Duodenal mucosa (tissue), 2 donors: ENCODE measurements at regions not wholly inside any gene's neighbourhood (a gene's known extent, or its start where the extent isn't known, plus 50 kb on each side); places are given as distances from the start of the nearest gene placed in this dataset.

ENCODE experiments used
- H3K27ac ChIP-seq: one replicate; pipeline ENCODE4 v1.7.0; 2013; ENCODE audit warnings: low read depth, low read length
- H3K27me3 ChIP-seq, 2 donors: one replicate each; pipeline ENCODE4 v1.7.0; 2013; ENCODE audit warnings: low read length in 2 of 2, control low read depth in 1 of 2; ENCODE audit not compliant: insufficient read depth in 2 of 2, control insufficient read depth in 1 of 2
- H3K36me3 ChIP-seq, 2 donors: one replicate each; pipeline ENCODE4 v1.7.0; 2013; ENCODE audit warnings: low read length in 2 of 2, control low read depth in 1 of 2; ENCODE audit not compliant: insufficient read depth in 2 of 2, control insufficient read depth in 1 of 2
- H3K4me1 ChIP-seq, 2 donors: one replicate each; pipeline ENCODE4 v1.7.0; 2013; ENCODE audit warnings: low read length in 2 of 2, control low read depth in 1 of 2; ENCODE audit not compliant: insufficient read depth in 2 of 2, control insufficient read depth in 1 of 2
- H3K4me3 ChIP-seq, 2 donors: one replicate each; pipeline ENCODE4 v1.7.0; 2013; ENCODE audit warnings: low read length in 2 of 2, low read depth in 1 of 2
- H3K9ac ChIP-seq, 2 donors: one replicate each; pipeline ENCODE4 v1.7.0; 2013; ENCODE audit warnings: low read length in 2 of 2, low read depth in 1 of 2
- H3K9me3 ChIP-seq, 2 donors: one replicate each; pipeline ENCODE4 v1.7.0; 2013; ENCODE audit warnings: low read length in 2 of 2, control low read depth in 1 of 2; ENCODE audit not compliant: control insufficient read depth in 1 of 2

DNA sequence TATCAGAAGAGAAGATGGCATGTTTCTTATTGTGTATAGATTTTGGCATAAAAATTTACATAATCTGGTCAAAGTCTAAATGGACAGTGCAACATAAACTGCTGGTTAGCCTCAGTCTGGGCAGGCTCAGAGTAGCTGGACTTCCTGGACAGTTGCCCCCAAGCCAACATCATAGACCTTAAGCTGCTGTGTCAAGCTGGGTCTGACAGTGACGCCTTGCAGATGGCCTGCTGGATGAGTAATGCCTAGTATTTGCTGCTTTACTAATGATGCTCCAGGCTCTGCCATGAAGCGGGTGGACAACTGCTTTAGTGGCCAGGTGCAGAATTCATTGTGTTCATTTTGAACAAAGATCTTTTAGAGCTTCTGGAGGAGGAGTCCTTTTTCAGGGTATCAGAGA is 603.7 kb upstream of the ZEB2 start:
- Histone ChIP-seq H3K4me1 (no peaks in the 10 kb centered on the region), H3K27ac (no peak overlapping the region), H3K27me3 (no peaks in the 10 kb centered on the region), H3K36me3 (no peaks in the 10 kb centered on the region), H3K9me3 (no peaks in the 10 kb centered on the region), H3K4me3 (no peak overlapping the region), H3K9ac (no peak overlapping the region)

DNA sequence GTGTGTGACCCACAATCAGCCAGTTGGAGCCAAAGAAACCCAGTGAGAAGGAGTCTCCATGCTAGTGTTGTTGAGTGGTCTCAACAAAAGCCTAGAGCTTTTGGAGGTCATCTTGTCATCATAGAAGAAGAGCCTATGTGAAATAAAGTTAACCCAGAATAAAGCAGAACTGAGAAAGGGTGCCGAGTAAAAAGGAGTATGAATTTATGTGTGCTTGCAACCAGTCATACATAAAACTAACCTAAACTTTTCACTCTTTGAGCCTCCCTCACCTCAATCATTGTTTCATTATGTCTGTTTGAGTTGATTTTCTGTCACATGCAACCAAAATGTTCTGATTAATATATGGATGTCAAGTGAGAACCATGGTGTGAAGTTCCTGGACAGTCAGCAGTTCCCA is 599.3 kb upstream of the ZEB2 start:
- Histone ChIP-seq H3K4me3 (no peak overlapping the region), H3K9ac (no peak overlapping the region), H3K4me1 (no peaks in the 10 kb centered on the region), H3K27me3 (no peaks in the 10 kb centered on the region), H3K36me3 (no peaks in the 10 kb centered on the region), H3K9me3 (no peaks in the 10 kb centered on the region), H3K27ac (no peak overlapping the region)

DNA sequence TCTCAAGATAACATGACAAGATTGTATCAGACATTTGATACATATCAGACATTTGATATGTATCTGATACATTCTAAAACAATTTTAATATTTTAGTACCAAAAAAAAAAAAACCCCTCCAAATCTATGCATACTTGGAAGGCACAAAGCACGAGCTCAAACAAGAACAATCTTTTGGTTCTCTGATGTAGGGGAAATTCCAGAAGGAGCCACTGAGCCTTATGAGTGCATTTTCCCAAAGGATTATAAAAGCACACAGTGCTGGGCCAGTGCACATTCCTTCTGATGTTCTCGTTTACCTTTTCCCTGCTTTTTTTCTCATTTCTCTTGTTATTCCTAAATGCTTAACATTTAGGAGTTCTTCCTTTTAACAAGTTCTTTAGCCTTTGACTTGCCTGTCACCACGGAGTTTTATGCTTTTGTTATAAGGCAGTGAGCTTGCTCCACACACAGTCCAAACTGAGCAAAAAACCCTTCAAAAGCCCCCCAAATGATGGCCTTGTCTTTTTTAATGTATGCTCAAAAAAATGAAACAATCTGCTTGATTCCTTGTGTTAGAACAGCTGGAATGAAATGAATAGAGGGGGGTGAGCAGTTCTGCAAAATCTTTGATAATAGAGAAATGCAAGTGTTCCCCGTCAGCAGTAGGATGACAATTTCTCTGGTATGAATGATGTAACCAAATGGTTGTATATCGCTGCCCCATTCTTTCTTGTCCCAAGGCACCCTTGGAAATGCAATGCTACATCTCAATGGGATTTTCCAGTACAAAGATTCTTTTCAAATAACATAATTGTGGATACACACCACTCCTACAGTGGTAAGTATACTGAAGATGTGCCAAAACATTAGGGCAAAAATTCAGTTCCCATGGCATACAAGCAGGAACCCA is 597.2 kb upstream of the ZEB2 start:
- no peaks in the 10 kb centered on the region for H3K27me3 ChIP-seq
- no peaks in the 10 kb centered on the region for H3K4me1 ChIP-seq
- H3K9me3 ChIP-seq = no peaks in the 10 kb centered on the region
- no peaks in the 10 kb centered on the region for H3K36me3 ChIP-seq
- no peak overlapping the region for H3K9ac ChIP-seq
- H3K27ac ChIP-seq = no peak overlapping the region
- no peak overlapping the region for H3K4me3 ChIP-seq

- H3K4me1 ChIP-seq = no peaks in the 10 kb centered on the region
- H3K9me3 ChIP-seq = no peaks in the 10 kb centered on the region
- H3K9ac ChIP-seq = no peak overlapping the region
- H3K27ac ChIP-seq = no peak overlapping the region
- no peaks in the 10 kb centered on the region for H3K27me3 ChIP-seq
- no peaks in the 10 kb centered on the region for H3K36me3 ChIP-seq
- H3K4me3 ChIP-seq = no peak overlapping the region
Measured at GRCh38 chr2:145116056-145116455, 596.1 kb upstream of the ZEB2 start.

DNA sequence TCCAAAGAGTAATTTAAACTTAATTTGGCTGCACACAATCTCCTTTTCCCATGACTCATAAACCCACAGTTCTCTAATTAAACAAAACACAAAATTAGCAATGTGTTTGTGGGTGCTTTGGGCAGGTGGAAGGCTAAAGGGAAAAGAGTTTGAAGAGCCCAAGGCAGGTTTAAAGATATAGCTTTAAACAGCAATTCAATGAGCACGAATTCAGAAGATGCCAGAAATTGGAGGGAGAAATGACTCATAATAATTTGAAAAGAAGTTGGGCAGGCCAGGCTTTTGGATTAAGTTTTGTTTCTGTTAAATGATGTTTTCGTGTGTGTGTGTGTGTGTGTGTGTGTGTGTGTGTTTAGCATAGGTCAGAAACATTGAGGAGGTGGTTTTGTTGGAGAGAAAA is 594.8 kb upstream of the ZEB2 start:
- Histone ChIP-seq H3K27ac (no peak overlapping the region), H3K9me3 (no peaks in the 10 kb centered on the region), H3K36me3 (no peaks in the 10 kb centered on the region), H3K9ac (no peak overlapping the region), H3K27me3 (no peaks in the 10 kb centered on the region), H3K4me3 (no peak overlapping the region), H3K4me1 (no peaks in the 10 kb centered on the region)

DNA sequence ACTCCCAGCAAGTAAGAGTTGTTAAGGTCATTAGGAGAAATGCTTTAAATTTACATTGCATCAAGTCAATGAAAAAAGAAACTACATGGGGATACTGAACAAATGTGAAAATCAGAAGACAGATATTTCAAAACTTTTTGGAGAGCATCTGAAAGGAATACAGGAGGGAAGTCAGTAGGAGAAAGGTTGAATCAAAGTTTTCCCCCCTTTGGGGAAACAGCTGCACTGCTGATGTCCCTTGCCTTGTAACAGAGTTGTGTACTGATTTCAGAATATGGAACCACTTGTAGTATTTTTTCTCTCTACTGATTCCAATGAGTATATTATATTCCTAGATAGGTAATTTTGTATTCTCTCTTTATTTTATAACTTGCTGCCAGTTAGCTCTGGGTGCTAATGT is 592.5 kb upstream of the ZEB2 start:
- H3K27me3 ChIP-seq = no peaks in the 10 kb centered on the region
- no peaks in the 10 kb centered on the region for H3K4me1 ChIP-seq
- H3K36me3 ChIP-seq = no peaks in the 10 kb centered on the region
- no peak overlapping the region for H3K27ac ChIP-seq
- H3K9ac ChIP-seq = no peak overlapping the region
- H3K9me3 ChIP-seq = no peaks in the 10 kb centered on the region
- no peak overlapping the region for H3K4me3 ChIP-seq

GRCh38 chr2:145110668-145111356 is 590.9 kb upstream of the ZEB2 start:
- H3K36me3 ChIP-seq = no peaks in the 10 kb centered on the region
- H3K27ac ChIP-seq = no peak overlapping the region
- no peak overlapping the region for H3K9ac ChIP-seq
- no peak overlapping the region for H3K4me3 ChIP-seq
- no peaks in the 10 kb centered on the region for H3K4me1 ChIP-seq
- no peaks in the 10 kb centered on the region for H3K27me3 ChIP-seq
- no peaks in the 10 kb centered on the region for H3K9me3 ChIP-seq

- Histone ChIP-seq H3K4me3 (no peak overlapping the region), H3K36me3 (no peaks in the 10 kb centered on the region), H3K4me1 (no peaks in the 10 kb centered on the region), H3K9me3 (no peaks in the 10 kb centered on the region), H3K27ac (no peak overlapping the region), H3K9ac (no peak overlapping the region), H3K27me3 (no peaks in the 10 kb centered on the region)
Measured at GRCh38 chr2:145108959-145109710, 589.2 kb upstream of the ZEB2 start.

DNA sequence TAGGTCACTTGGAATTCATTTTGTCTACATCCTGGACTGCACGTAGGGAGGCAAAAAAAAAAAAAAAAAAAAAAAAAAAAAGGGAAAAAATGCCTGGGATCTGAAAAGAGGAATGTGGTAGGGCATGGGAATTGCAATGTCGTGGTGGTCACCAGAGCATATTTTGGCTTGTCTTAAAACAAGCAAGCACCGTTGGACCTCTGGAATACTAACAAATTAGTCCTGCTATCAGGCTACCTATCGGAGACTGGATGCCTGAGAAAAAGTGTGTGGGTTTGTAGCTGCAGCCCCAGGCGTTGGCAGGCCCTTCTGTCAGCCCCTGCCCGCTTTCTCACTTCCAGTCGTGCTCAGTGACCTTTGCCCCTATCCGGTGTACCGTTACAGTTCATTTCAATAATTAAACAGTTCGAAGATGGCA is 588.5 kb upstream of the ZEB2 start:
- Histone ChIP-seq H3K27me3 (no peaks in the 10 kb centered on the region), H3K9me3 (no peaks in the 10 kb centered on the region), H3K9ac (no peak overlapping the region), H3K4me1 (no peaks in the 10 kb centered on the region), H3K4me3 (no peak overlapping the region), H3K27ac (no peak overlapping the region), H3K36me3 (no peaks in the 10 kb centered on the region)

DNA sequence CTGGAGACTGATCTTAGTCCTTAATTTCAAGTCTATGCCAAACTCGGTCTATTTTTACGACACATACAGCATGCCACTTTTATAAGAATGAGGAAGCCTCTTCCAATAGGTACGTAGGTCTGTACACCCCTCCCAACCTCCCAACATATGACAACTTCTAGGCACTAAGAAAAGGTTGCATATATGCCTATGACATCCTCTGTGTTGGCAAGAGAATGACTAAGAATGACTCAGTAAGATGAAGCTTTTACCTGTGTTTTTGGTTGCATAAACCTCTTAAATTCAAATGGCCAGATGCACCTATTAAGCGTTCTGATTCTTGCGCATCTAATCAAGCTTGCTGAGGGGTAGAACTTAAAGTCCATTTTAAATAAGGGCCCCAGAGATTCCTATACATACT is 586.4 kb upstream of the ZEB2 start:
- Histone ChIP-seq H3K4me3 (no peak overlapping the region), H3K27ac (no peak overlapping the region), H3K27me3 (no peaks in the 10 kb centered on the region), H3K4me1 (no peaks in the 10 kb centered on the region), H3K9me3 (no peaks in the 10 kb centered on the region), H3K9ac (no peak overlapping the region), H3K36me3 (no peaks in the 10 kb centered on the region)
